IPS-NIHi7 (cell line): ENCODE measurements at regions not wholly inside any gene's neighbourhood (a gene's known extent, or its start where the extent isn't known, plus 50 kb on each side); places are given as distances from the start of the nearest gene placed in this dataset.

Source experiments
- DNase-seq: peaks from one replicate; pipeline ENCODE4 v3.0.0; 2012; ENCODE audit warnings: mixed read lengths; ENCODE audit errors: extremely low spot score

- DNase-seq, result no peak
Observed at GRCh38 chr10:83657487-83657886, 481.8 kb upstream of the GHITM start.

GRCh38 chr10:83663918-83664317 is 475.4 kb upstream of the GHITM start:
- DNase-seq, result no peak

DNA sequence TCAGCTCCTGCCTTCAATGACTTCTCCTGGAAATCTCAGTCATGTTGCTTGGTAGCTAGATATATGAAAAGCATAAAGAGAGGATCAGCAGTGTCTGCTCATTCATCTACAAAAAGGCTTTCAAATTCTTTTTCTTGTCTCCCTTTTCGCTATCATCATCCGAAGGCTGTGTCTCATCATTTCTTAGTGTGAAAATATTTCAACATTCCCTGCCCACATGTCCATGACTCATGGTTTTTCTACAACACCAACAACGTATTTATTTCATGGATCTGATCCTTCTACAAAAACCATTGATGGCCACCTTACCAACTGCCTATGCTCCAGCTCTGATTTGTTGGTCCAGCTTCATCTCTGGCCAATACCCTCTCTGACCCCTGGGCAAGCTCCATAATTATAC is 472.5 kb upstream of the GHITM start:
- DNase-seq, result no peak

DNA sequence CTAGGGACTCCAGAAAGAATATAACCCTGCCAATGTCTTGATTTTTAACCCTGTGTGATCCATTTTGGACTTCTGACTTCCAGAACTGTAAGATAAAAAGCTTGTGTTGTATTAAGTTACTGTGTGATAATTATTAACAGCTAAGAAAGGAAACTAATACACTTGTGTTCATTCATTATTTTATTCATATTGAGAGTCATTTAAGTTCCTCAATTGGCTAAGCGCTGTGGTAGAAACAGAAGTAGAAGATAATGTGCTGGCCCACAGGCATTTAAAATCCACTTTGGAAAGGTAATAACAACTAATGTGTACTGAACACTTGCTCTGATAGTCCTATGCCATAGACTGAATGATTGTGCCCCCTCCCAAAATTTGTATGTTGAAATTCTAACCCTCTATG is 471.7 kb upstream of the GHITM start:
- no peak for DNase-seq

GRCh38 chr10:83673316-83673715 is 466.0 kb upstream of the GHITM start:
- no peak for DNase-seq

GRCh38 chr10:83677795-83678194 is 461.5 kb upstream of the GHITM start:
- no peak for DNase-seq

DNA sequence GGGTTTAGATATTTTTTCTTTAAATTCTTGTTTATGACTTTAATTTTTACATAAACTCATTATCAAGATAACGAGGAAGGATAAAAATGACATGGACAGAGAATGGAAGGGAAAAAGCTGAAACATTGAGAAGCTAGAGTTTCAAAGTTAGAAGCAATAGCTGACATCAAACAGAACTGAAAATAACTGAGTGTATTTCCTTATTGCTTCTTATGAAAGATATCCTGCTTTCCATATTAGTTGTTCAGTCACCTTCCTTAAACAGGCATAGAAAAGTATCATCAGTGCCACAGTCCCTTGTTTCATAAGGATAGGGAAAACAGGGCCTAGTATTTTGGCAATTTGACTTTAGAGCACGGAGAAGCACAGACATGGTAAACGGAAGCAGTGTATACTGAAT is 460.5 kb upstream of the GHITM start:
- DNase-seq, result no peak

- no peak for DNase-seq
Observed at GRCh38 chr10:83680470-83680891, 458.8 kb upstream of the GHITM start.

DNA sequence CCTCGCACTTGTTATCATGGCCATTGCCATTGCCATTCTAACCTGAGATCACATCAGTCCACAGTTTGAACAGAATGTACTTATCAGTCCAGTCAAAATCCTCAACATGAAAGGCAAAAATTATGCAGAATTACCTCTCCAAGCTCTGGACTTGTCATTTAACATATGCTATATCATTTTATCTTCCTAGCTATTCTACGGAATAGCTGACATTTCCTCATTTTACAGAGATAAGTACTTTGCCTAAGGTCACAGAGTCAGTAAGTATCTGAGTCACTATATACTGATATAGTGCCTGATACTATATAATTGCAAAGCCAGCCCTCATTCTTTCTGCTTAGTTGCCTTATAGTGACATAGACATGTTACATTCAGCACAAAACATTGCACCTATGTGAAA is 456.9 kb upstream of the GHITM start:
- DNase-seq, result no peak

DNA sequence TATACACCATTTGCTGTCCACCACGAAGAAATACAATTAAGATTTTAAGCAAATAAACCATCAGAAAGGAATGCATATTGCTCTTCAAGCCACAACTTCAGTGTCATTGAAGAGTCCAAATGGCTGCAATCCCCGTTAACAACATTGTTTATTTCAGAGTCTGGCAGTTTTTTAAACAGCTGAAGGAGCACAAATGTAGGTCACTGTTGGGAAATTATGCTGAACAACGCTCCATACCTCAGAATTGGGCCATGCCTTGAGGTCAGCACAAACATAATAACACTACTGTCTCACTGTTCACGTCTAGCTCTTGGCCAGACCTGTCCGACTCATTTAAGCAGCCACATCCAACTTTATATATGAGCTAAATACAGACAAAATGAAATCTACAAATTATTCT is 453.9 kb upstream of the GHITM start:
- DNase-seq, result no peak

DNA sequence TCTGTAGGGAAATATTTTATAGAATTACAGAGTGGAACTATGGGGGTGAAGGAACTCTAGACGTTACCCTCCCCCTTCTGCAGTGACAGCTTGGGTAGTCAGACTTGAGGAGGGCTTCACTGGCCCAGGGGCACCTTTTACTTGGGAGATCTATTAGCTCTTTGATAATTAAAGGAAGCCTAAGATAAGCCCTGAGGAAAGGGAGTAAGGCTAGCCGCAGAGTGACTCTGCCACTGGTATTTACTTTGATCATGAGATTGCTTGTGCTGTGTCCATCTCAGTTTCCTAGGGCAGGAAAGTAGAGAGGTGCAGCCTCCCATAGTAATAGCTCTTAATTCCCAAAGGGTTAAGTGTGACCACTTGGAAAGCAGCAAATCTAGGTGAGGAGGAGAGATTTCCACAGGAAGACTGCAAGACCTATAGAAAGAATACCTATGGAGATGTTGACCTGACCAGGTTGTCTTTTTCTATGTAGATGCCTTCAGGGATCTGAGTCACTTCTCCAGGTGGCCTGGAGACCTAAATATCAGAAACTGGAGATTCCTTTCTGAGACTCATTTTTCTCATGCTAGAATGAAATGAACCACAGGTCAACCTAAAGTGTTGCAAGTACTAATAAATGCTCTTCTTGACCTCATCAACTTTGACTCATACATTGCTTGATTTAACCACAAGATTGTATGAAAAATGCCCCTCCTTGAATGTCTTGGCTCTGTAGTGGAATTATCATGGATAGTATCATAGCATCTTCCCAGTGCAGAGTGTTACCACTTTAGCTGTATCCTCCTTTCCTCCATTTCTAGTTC is 447.3 kb upstream of the GHITM start:
- no peak for DNase-seq

DNA sequence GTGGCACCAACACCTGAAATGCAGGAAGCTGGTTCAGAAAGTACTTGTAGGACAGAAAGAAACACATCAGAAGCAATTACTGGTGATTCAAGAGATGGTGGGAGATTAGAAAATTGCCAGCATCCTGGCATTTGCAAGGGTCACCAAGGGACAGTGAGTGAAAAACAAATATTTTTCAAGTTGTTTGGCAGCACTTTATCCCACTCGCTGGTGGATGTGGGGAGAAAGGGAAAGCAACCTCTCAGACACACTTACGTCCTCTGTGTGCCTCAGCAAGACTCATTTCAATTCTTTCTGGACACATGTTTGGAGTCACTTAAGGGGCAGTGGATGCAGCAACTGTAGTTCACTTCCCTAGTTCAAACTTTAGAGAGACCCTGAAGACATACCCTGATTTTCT is 440.4 kb upstream of the GHITM start:
- no peak for DNase-seq

DNA sequence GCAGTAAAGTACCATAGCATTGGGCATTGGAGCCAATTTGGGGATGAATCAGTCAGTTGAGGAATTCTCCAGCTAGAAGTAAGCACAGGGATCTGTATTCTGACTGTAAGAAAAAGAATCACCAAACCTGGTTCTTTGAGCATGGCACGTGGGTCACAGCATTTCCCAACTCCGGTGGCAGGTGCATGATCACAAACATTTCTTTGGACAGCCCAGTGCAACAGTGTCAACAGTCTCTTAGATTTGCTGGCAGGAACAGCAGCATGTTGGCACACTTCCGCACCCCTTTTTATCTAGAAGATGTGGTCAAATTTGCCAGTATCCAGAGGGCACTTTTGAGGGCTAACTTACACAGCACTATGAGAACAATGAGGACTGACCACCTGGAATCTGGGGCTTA is 437.5 kb upstream of the GHITM start:
- DNase-seq, result no peak

DNA sequence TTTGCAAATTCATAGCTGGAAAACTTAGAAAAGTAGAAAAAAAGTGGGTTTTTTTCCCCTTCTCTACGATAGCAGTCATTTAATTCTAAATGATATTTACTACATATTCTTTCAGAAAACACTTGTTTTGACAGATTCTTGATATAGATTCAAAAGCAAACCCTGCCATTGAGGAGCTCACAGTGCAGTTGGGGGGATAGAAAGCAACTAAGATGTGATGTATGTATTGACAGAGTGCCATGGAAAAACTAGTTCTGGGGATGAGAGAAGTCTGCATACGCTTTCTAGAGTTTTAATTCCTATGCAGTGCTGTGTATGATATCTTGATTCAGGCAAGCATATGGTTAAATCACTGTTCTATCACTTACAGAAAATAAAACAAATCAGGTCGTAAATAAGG is 436.6 kb upstream of the GHITM start:
- no peak for DNase-seq

DNA sequence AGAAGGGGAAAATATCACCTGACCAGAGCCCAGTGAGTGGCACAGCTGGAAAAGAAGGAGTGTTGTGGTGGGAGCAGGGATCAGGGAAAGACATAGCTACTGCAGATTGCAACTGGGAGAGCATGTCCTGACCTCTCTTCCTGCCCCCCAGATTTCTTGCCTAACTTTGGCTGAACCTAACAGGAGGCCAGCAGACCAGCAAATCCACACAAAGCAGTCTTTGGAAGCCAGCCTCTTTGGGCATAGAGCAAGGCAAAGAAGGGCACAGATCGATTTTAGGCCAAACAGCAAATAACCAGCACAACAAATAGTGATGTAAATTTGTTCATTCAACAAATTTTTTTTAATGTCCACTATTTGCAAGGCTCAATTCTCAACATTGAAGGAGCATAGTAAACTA is 433.2 kb upstream of the GHITM start:
- no peak for DNase-seq

DNA sequence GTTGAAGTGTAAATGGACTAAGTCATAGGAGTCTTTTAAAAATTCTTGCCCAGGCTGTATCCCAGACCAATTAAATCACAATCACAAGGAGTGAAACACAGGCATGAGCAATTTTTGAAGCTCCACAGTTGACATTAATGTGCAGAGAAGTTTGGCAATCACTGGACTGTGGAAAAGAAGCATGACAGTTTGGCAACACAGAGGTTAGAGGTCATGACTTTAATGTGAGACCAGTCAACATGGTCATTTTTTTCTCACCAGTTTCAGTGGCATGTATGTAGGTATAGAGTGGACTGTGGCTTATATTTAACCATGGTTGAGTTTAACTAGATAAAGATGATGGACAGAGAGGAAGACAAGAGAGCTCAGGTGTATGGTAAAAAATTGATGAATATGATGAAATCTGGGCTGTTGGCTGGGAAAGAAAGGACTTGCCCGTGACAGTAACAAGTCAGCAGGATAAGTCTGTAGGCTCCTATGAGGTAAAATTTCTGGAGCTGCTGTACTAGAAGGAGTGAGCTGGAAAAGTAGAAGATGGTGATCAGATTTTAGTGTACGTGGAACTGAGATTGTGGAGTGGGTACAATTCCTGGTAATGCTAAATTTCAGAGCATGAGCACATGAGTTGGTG is 432.2 kb upstream of the GHITM start:
- no peak for DNase-seq

DNA sequence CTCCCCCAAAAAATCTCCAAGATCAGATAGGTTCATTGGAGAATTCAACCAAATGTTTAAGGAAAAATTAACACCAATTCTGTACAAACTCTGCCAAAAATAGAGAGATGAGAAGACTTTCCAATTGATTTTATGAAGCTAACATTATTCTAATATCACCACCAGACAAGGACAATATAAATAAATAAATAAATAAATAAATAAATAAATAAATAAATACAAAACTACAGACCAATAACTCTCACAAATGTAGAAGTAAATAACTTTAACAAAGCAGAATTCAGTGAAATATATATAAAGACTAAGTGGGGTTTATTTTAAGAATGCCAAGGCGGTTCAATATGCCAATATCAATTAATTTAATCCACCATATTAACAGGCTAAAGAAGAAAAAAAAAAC is 425.9 kb upstream of the GHITM start:
- DNase-seq, result no peak

DNA sequence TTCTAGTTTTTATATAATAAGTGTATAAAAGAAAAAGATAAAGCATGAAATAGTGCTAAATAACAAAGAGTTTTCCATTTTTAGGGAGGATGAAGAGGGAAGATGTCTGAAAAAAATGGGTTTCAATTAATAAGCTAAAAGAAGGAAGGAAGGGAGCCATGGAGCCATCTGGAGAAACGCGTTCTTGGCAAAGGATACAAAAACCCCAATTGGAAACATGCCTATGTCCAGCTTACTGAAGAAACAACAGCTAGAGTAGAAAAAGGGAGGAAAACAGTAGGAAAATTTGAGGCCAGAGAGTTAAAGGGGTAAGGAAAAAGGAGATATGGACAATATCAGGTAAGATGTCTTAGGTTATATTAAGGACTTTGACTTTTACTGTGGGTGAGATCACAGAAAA is 416.2 kb upstream of the GHITM start:
- no peak for DNase-seq

DNA sequence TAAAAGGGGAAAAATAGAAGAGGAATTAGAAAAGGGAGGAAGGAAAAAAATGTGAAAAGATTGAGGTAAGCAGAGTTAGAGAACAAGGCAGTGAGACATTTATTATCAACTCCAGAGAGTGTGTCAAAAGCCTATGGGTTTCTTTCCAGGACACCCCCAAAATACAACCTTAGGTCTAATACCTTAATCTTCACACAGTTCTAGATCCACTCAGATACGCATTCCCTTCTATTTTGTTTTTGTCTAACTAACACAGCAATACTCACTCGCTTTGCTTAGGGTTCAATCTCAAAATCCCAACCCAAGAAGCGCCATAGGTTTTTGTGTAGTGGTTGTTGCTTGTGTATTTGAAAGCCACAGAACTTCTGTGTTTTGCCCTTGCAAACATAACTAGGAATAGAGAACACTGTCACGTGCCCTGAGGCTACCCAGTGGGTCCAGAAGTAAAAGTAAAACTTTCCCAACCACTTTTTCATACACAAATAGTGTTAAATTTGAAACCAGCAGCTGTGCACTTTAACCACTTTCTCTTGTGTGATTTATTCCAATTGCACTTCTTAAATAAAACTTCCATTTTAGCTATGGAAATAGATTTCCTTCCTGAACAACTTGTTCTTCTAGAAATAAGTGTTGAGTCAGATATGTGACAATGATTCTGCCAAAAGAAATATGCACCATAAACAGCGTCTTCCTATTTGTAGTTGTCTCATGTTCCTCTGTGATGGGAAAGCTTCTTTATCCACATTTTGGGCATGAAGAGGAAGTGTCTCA is 414.7 kb upstream of the GHITM start:
- DNase-seq, result no peak

DNA sequence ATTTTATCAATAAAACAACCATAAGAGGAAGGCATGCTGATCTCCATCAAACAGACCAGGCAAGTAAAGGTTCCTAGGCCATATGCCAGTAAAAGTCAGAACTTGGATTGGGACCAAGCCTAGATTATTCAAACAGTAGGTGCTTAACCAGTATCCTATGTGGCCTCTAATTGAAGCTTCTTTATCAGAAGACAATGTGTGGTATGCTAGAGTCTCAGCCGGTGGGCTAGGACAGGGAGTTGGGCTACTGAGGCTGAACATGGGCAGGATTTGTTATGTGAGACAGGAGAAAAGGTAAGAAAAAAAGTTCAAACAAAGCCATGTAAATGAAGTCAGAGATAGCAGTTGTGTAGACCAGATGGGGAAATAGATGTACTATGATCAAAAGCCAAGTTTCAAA is 413.7 kb upstream of the GHITM start:
- DNase-seq, result no peak

DNA sequence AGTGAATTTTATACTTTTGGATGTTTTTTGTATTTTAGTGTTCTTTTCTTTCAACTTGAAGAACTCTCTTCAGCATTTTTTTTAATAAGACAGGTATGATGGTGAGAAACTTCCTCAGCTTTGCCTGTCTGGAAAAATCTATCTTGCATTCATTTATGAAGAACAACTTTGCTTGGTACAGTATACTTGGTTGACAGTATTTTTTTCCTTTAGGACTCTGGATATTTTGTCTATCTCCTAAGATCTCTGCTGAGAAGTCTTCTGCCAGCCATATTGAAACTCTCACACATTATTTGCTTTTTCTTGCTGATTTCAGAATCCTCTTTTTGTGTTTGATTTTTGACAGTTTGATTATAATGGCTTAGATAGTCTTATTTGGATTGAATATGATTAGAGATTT is 405.0 kb upstream of the GHITM start:
- DNase-seq, result no peak

DNA sequence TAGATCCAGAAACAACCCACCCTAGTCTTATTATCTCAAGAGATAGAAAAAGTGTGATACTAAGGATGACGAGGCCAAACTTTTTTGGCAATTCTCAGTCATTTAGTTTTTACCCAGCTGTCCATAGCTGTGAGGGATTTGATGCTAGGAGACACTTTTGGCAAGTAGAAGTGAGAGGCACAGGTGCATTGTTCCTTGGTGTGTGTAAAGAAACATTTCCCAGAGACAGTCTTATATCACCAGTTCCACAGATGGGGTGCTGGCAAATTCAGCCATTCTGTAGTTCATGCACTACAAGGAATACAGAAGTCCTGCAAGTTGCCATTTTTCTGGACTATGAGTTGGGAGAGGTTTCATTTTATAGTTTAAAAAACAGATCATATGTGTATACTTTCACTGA is 403.3 kb upstream of the GHITM start:
- no peak for DNase-seq

DNA sequence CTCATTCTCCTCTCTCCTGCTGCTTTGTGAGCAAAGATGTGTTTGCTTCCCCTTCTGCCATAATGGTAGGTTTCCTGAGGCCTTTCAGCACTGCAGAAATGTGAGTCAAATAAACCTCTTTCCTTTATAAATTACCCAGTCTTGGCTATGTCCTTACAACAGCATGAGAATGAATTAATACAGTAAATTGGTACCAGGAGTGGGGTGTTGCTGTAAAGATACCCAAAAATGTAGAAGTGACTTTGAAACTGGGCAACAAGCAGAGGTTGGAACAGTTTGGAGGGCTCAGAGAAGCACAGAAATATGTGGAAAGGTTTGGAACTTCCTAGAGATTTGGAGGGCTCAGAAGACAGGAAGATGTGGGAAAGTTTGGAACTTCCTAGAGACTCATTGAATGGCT is 388.7 kb upstream of the GHITM start:
- no peak for DNase-seq
